SK-N-SH (cell line): ENCODE measurements at regions not wholly inside any gene's neighbourhood (a gene's known extent, or its start where the extent isn't known, plus 50 kb on each side); places are given as distances from the start of the nearest gene placed in this dataset.

ENCODE experiments used
- CTCF ChIA-PET: fragments of 300-600, 350-600 bp; formaldehyde crosslinking; extraction: SDS; loops from one replicate; lab custom pipeline; 2021; lab: Yijun Ruan, JAX
- POLR2A ChIA-PET: fragments of 350-600 bp; sonication (Branson Sonifier 250); formaldehyde crosslinking; extraction: SDS; loops from one replicate; lab custom pipeline; 2020; ENCODE audit warnings: antibody characterized with exemption, inconsistent platforms; lab: Yijun Ruan, JAX
- DNase-seq: peaks from one replicate; pipeline ENCODE4 v3.0.0; 2012
- H2AFZ ChIP-seq: fragments of 200-600 bp; sonication (generic); 2 replicates; pipeline ENCODE4 v1.8.1; 2016; ENCODE audit warnings: antibody characterized with exemption, mild to moderate bottlenecking, low read depth
- H3F3A ChIP-seq: fragments of 200-600 bp; sonication (generic); replicated peaks from 2 replicates; pipeline ENCODE3; 2016; ENCODE audit warnings: antibody characterized with exemption, mild to moderate bottlenecking; ENCODE audit not compliant: insufficient read depth
- H3K27ac ChIP-seq, 2 experiments: fragments of 200-500 bp in 1 of 2; fragments of 200-600 bp in 1 of 2; sonication (Bioruptor generic) in 1 of 2; sonication (generic), shearing (Covaris generic) in 1 of 2; 2 replicates each; pipeline versions ENCODE4 v1.5.1 to v1.6.1; 2014 to 2016; ENCODE audit warnings: low read depth in 2 of 2, inconsistent platforms in 1 of 2, low read length in 1 of 2, mild to moderate bottlenecking in 1 of 2, mixed read lengths in 1 of 2
- H3K27me3 ChIP-seq: fragments of 200-600 bp; sonication (generic), shearing (Covaris generic); 2 replicates; pipeline ENCODE4 v1.6.1; 2016; ENCODE audit warnings: mixed run types; ENCODE audit not compliant: insufficient read depth
- H3K36me3 ChIP-seq, 2 experiments: fragments of 200-500 bp in 1 of 2; fragments of 200-600 bp in 1 of 2; sonication (Bioruptor generic) in 1 of 2; sonication (generic) in 1 of 2; replicated peaks in 1 of 2; 2 replicates each; pipeline versions ENCODE3 to v1.5.1; 2014 to 2016; ENCODE audit warnings: low read length in 1 of 2, mild to moderate bottlenecking in 1 of 2; ENCODE audit not compliant: insufficient read depth in 2 of 2, control insufficient read depth in 1 of 2
- H3K4me1 ChIP-seq, 2 experiments: fragments of 200-500 bp in 1 of 2; fragments of 200-600 bp in 1 of 2; sonication (Bioruptor generic) in 1 of 2; sonication (generic), shearing (Covaris generic) in 1 of 2; 2 replicates each; pipeline versions ENCODE4 v1.5.1 to v1.6.1; 2014 to 2016; ENCODE audit warnings: low read depth in 1 of 2, low read length in 1 of 2, mixed run types in 1 of 2; ENCODE audit not compliant: insufficient read depth in 2 of 2, control insufficient read depth in 1 of 2
- H3K4me2 ChIP-seq: fragments of 200-600 bp; sonication (generic), shearing (Covaris generic); 2 replicates; pipeline ENCODE4 v1.6.1; 2017; ENCODE audit warnings: mixed run types
- H3K4me3 ChIP-seq, 2 experiments: fragments of 200-500 bp in 1 of 2; fragments of 200-600 bp in 1 of 2; sonication (Bioruptor generic) in 1 of 2; sonication (generic), shearing (Covaris generic) in 1 of 2; 2 replicates each; pipeline versions ENCODE4 v1.5.1 to v1.8.1; 2014 to 2016; ENCODE audit warnings: low read depth in 2 of 2, inconsistent platforms in 1 of 2, low read length in 1 of 2, mild to moderate bottlenecking in 1 of 2, mixed read lengths in 1 of 2, moderate library complexity in 1 of 2
- H3K79me2 ChIP-seq: fragments of 200-600 bp; sonication (generic); 2 replicates; pipeline ENCODE4 v1.8.1; 2017; ENCODE audit warnings: mild to moderate bottlenecking; ENCODE audit not compliant: insufficient read depth
- H3K9ac ChIP-seq: fragments of 200-600 bp; sonication (generic); 2 replicates; pipeline ENCODE4 v1.6.1; 2017; ENCODE audit warnings: mixed run types
- H3K9me2 ChIP-seq: fragments of 200-600 bp; sonication (generic); 2 replicates; pipeline ENCODE4 v1.6.1; 2017; ENCODE audit warnings: mixed run types
- H3K9me3 ChIP-seq: fragments of 200-600 bp; sonication (generic); 2 replicates; pipeline ENCODE4 v1.6.1; 2017; ENCODE audit warnings: mixed run types, mild to moderate bottlenecking, moderate library complexity
- H4K20me1 ChIP-seq: fragments of 200-600 bp; sonication (generic); 2 replicates; pipeline ENCODE4 v1.6.1; 2017; ENCODE audit warnings: mild to moderate bottlenecking, mixed run types; ENCODE audit not compliant: insufficient read depth
- ELF1 ChIP-seq: IDR thresholded peaks from 2 replicates; pipeline ENCODE4 v1.4.0; 2012
- FOXJ3 ChIP-seq: sonication (generic); formaldehyde crosslinking; IDR thresholded peaks from 2 replicates; pipeline ENCODE4 v1.5.1; 2020; ENCODE audit warnings: mild to moderate bottlenecking, missing genetic modification reagents
- FOXM1 ChIP-seq: IDR thresholded peaks from 2 replicates; pipeline ENCODE4 v1.4.0; 2012; ENCODE audit warnings: low read depth, mild to moderate bottlenecking
- IRF3 ChIP-seq: fragments of 150-350 bp; IDR thresholded peaks from 2 replicates; pipeline ENCODE4 v1.6.1; 2016; ENCODE audit warnings: mild to moderate bottlenecking, low read depth, low read length
- MEF2A ChIP-seq: IDR thresholded peaks from 2 replicates; pipeline ENCODE4 v1.4.0; 2012; ENCODE audit warnings: low read depth, borderline replicate concordance
- NRF1 ChIP-seq: IDR thresholded peaks from 2 replicates; pipeline ENCODE4 v1.6.1; 2012; ENCODE audit warnings: low read depth, mild to moderate bottlenecking, low read length
- RAD21 ChIP-seq: IDR thresholded peaks from 2 replicates; pipeline ENCODE4 v1.6.1; 2012; ENCODE audit warnings: mild to moderate bottlenecking, low read length
- RCOR1 ChIP-seq: fragments of 150-350 bp; IDR thresholded peaks from 2 replicates; pipeline ENCODE4 v1.6.1; 2017; ENCODE audit warnings: antibody characterized with exemption, low read length
- RFX5 ChIP-seq: IDR thresholded peaks from 2 replicates; pipeline ENCODE4 v1.6.1; 2012; ENCODE audit warnings: mild to moderate bottlenecking, improper control_type of control experiment, low read length
- SIN3A ChIP-seq: IDR thresholded peaks from 2 replicates; pipeline ENCODE4 v1.6.1; 2012; ENCODE audit warnings: low read depth, mild to moderate bottlenecking, low read length, moderate library complexity, borderline replicate concordance
- SMC3 ChIP-seq: IDR thresholded peaks from 2 replicates; pipeline ENCODE4 v1.6.1; 2012; ENCODE audit warnings: low read depth, low read length, improper control_type of control experiment
- TAF1 ChIP-seq: IDR thresholded peaks from 2 replicates; pipeline ENCODE4 v1.6.1; 2012; ENCODE audit warnings: low read depth, mild to moderate bottlenecking, low read length, moderate library complexity, borderline replicate concordance
- TCF12 ChIP-seq: IDR thresholded peaks from 2 replicates; pipeline ENCODE4 v1.4.0; 2012
- USF1 ChIP-seq: IDR thresholded peaks from 2 replicates; pipeline ENCODE4 v1.4.0; 2012; ENCODE audit warnings: low read depth, borderline replicate concordance
- YY1 ChIP-seq: IDR thresholded peaks from 2 replicates; pipeline ENCODE4 v1.4.0; 2012; ENCODE audit warnings: low read depth, mild to moderate bottlenecking
- ZBTB33 ChIP-seq: IDR thresholded peaks from 2 replicates; pipeline ENCODE4 v1.4.0; 2012; ENCODE audit warnings: low read depth, borderline replicate concordance
- WGBS: methylation state at CpG from one replicate; pipeline ENCODE4 v1.1.6; 2017; ENCODE audit warnings: low lambda C conversion rate; 5-methylcytosine and 5-hydroxymethylcytosine counted together
- TF ChIP-seq, protein P1 (sequence below): IDR thresholded peaks from 2 replicates; pipeline ENCODE4 v1.4.0; 2012; ENCODE audit warnings: low read depth

- H3K27me3 ChIP-seq: no peaks in the 10 kb centered on the region
- no peaks in the 10 kb centered on the region for H3F3A ChIP-seq
- no peaks in the 10 kb centered on the region for H3K79me2 ChIP-seq
- H3K4me1 ChIP-seq: no peaks in the 10 kb centered on the region
- no peak overlapping the region for H3K4me3 ChIP-seq
- WGBS: 15% methylated on average over 2 of the region's 2 CpGs
- ChIA-PET CTCF (interaction anchor here (0.9 to 1.4 kb wide), 3 partner anchors 12 to 680 kb away, joined by 3 to 4 read pairs (median 3); no protein-coding TSS in a partner anchor), POLR2A (no interaction called here)
- H4K20me1 ChIP-seq: no peaks in the 10 kb centered on the region
- H3K36me3 ChIP-seq: no peaks in the 10 kb centered on the region
- H3K27ac ChIP-seq: no peak overlapping the region
- DNase-seq: no peak
- H2AFZ ChIP-seq: no peak overlapping the region
- no peak overlapping the region for H3K4me2 ChIP-seq
- TF ChIP-seq FOXM1: no peak
- TF ChIP-seq ZBTB33: no peak
- no peak for TF ChIP-seq TAF1
- TF ChIP-seq RFX5: no peak
- no peak for TF ChIP-seq SIN3A
- TF ChIP-seq SMC3: no peak
- TF ChIP-seq, protein P1, sequence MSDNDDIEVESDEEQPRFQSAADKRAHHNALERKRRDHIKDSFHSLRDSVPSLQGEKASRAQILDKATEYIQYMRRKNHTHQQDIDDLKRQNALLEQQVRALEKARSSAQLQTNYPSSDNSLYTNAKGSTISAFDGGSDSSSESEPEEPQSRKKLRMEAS: no peak
- TF ChIP-seq IRF3: no peak
- TF ChIP-seq FOXJ3 (CRISPR knock-in tag): no peak
- TF ChIP-seq MEF2A: no peak
- TF ChIP-seq ELF1: no peak
- no peak for TF ChIP-seq YY1
- TF ChIP-seq NRF1: no peak
- no peak for TF ChIP-seq TCF12
- no peak for TF ChIP-seq USF1
- no peak for TF ChIP-seq RCOR1
- TF ChIP-seq RAD21: no peak
- no peaks in the 10 kb centered on the region for H3K9me2 ChIP-seq
- H3K9me3 ChIP-seq: no peaks in the 10 kb centered on the region
- no peak overlapping the region for H3K9ac ChIP-seq
Observed at GRCh38 chr11:130994043-130994442, 77.8 kb upstream of the SNX19 start.
